A549 (cell line): ENCODE measurements at regions not wholly inside any gene's neighbourhood (a gene's known extent, or its start where the extent isn't known, plus 50 kb on each side); places are given as distances from the start of the nearest gene placed in this dataset.
A peak's percentile ranks its signal among the peaks of the same experiment; 100 is the strongest.

Experiments used
- CHD4 ChIP-seq: fragments of 200-600 bp; sonication (generic); IDR thresholded peaks from 2 replicates; pipeline ENCODE4 v1.6.1; 2016; ENCODE audit warnings: antibody characterized with exemption, mild to moderate bottlenecking, borderline replicate concordance
- CTCF ChIP-seq: fragments of >200 bp; sonication (Bioruptor Twin); formaldehyde crosslinking; IDR thresholded peaks from 3 replicates; pipeline ENCODE4 v1.5.1; 2016
- HOXA7 ChIP-seq: fragments of 250-450 bp; sonication (Bioruptor Pico); IDR thresholded peaks from 2 replicates; pipeline ENCODE4 v1.5.0; 2020; ENCODE audit warnings: mild to moderate bottlenecking, moderate library complexity
- HOXB5 ChIP-seq: fragments of 250-450 bp; sonication (Bioruptor Pico); IDR thresholded peaks from 2 replicates; pipeline ENCODE4 v1.5.0; 2020; ENCODE audit warnings: mild to moderate bottlenecking, moderate library complexity
- JUN ChIP-seq, 2 experiments: fragments of >200 bp; sonication (Bioruptor Twin); formaldehyde crosslinking; IDR thresholded peaks; 2 replicates in 1 of 2; 3 replicates in 1 of 2; pipeline ENCODE4 v1.6.1; 2016 to 2017
- KDM1A ChIP-seq: fragments of 200-600 bp; sonication (generic); IDR thresholded peaks from 2 replicates; pipeline ENCODE4 v1.6.1; 2016; ENCODE audit warnings: low read depth, mild to moderate bottlenecking
- POLR2A ChIP-seq: IDR thresholded peaks from 2 replicates; pipeline ENCODE4 v1.6.1; 2012; ENCODE audit warnings: mild to moderate bottlenecking, low read length
- RAD21 ChIP-seq, 2 experiments: fragments of >200 bp in 1 of 2; sonication (Bioruptor Twin) in 1 of 2; formaldehyde crosslinking in 1 of 2; IDR thresholded peaks in 1 of 2; conservative IDR thresholded peaks in 1 of 2; 2 replicates in 1 of 2; 3 replicates in 1 of 2; pipeline ENCODE4 v1.6.1; 2012 to 2018; ENCODE audit warnings: inconsistent platforms in 1 of 2
- REST ChIP-seq: fragments of 200-600 bp; sonication (generic); IDR thresholded peaks from 2 replicates; pipeline ENCODE4 v1.6.1; 2016; ENCODE audit warnings: antibody characterized with exemption, mild to moderate bottlenecking, moderate library complexity
- SMC3 ChIP-seq: fragments of >200 bp; sonication (Bioruptor Twin); formaldehyde crosslinking; IDR thresholded peaks from 3 replicates; pipeline ENCODE4 v1.6.1; 2018; ENCODE audit warnings: inconsistent platforms

DNA sequence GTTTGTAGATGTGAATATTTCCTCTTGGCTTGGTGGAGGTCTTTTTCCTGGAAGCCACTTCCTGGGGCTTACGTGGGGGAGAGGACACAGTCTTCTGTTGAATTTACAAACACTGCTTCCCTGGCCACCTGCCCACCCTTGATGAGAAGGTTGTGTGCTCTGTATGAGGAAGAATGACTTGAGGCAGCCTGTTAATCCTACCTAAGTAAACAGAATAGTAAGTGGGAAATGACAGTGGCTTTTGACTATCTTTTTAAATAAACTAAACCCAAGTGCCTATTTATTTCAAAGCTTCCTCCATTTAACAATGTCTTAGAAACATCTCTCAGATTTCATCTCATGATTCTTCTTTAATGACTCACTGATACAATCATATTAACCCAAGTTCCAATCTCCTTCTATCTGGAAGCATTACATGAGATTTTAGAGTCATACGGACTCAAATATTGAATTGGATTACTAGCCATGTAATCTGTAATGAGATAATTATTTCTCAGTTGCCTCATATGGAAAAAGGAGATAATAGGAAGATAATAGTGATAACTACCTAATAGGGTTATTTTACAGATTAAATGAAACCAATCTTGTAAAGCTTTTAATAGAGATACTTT is 96.6 kb upstream of the SMIM36 start:
- TF ChIP-seq CTCF (no peak), HOXB5 (CRISPR knock-in tag) (no peak), RAD21 (conservative IDR thresholded peaks at IDR 0.05 in 1 of 2, IDR thresholded peaks at IDR 0.05 in 1 of 2) (no peak), HOXA7 (CRISPR knock-in tag) (no peak), KDM1A (no peak), POLR2A (no peak), REST (no peak), CHD4 (no peak), JUN (IDR thresholded peaks at IDR 0.05) (peak; percentile 52 to 83; a peak in 3 of 5 replicates), SMC3 (no peak)
